ENCODE measurements at regions not wholly inside any gene's neighbourhood (a gene's known extent, or its start where the extent isn't known, plus 50 kb on each side); places are given as distances from the start of the nearest gene placed in this dataset.

- TF ChIP-seq, protein P1, sequence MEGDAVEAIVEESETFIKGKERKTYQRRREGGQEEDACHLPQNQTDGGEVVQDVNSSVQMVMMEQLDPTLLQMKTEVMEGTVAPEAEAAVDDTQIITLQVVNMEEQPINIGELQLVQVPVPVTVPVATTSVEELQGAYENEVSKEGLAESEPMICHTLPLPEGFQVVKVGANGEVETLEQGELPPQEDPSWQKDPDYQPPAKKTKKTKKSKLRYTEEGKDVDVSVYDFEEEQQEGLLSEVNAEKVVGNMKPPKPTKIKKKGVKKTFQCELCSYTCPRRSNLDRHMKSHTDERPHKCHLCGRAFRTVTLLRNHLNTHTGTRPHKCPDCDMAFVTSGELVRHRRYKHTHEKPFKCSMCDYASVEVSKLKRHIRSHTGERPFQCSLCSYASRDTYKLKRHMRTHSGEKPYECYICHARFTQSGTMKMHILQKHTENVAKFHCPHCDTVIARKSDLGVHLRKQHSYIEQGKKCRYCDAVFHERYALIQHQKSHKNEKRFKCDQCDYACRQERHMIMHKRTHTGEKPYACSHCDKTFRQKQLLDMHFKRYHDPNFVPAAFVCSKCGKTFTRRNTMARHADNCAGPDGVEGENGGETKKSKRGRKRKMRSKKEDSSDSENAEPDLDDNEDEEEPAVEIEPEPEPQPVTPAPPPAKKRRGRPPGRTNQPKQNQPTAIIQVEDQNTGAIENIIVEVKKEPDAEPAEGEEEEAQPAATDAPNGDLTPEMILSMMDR (IDR thresholded peaks at IDR 0.05 in 4 of 5, conservative IDR thresholded peaks at IDR 0.05 in 1 of 5), result no peak
- no peak for TF ChIP-seq POLR2A (IDR thresholded peaks at IDR 0.05)
These were observed 1243.5 kb upstream of the CADM2 start for GRCh38 chr3:83715307-83715706.

Data from gastrocnemius medialis (tissue), 4 donors.